ENCODE measurements at regions not wholly inside any gene's neighbourhood (a gene's known extent, or its start where the extent isn't known, plus 50 kb on each side); places are given as distances from the start of the nearest gene placed in this dataset.
"Not testable (repeated sequence)": the region's sequence is repeated elsewhere in the genome, so short reads cannot be mapped to it uniquely, and the experiment has no call there.

GRCh38 chr15:20191508-20192125 is 350.0 kb downstream of the GOLGA6L6 start:
- H3K36me3 Mint-ChIP-seq (ENCODE audit: insufficient read depth in 2 of 2); H3K9me3 Mint-ChIP-seq; H3K27me3 Mint-ChIP-seq (ENCODE audit: low read depth); H3K4me3 Mint-ChIP-seq; H3K4me1 Mint-ChIP-seq (ENCODE audit: low read depth); H3K27ac Mint-ChIP-seq; DNase-seq; ATAC-seq (replicated peaks in 1 of 2): not testable (repeated sequence)

GRCh38 chr15:20188611-20189010 is 353.0 kb downstream of the GOLGA6L6 start:
- not testable (repeated sequence) for H3K36me3 Mint-ChIP-seq (ENCODE audit: insufficient read depth in 2 of 2); ATAC-seq (replicated peaks in 1 of 2); H3K4me1 Mint-ChIP-seq (ENCODE audit: low read depth); DNase-seq; H3K27ac Mint-ChIP-seq; H3K27me3 Mint-ChIP-seq (ENCODE audit: low read depth); H3K4me3 Mint-ChIP-seq; H3K9me3 Mint-ChIP-seq

- H3K4me1 Mint-ChIP-seq (ENCODE audit: low read depth); H3K36me3 Mint-ChIP-seq (ENCODE audit: insufficient read depth in 2 of 2); H3K9me3 Mint-ChIP-seq; DNase-seq; H3K27ac Mint-ChIP-seq; ATAC-seq (replicated peaks in 1 of 2); H3K27me3 Mint-ChIP-seq (ENCODE audit: low read depth); H3K4me3 Mint-ChIP-seq: not testable (repeated sequence)
These were observed 353.9 kb downstream of the GOLGA6L6 start for GRCh38 chr15:20187370-20188355.

DNA sequence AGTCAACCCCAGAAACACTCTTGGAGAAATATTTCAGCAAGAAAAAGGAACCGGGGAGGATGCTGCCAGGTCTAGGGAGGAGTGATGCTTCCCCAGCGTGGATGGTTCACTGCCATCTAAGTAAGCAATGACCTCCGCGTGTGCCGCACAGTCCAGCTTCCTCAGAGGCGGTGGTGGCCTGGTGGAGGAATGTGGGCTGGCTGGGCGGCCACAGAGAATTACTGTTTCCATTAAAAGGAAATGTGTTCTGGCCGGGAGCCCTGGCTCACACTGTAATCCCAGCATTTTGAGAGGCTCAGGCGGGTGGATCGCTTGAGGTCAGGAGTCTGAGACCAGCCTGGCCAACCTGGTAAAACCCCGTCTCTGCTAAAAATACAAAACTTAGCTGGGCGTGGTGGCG is 356.7 kb downstream of the GOLGA6L6 start:
- H3K27me3 Mint-ChIP-seq (ENCODE audit: low read depth); H3K27ac Mint-ChIP-seq; H3K4me1 Mint-ChIP-seq (ENCODE audit: low read depth); ATAC-seq (replicated peaks in 1 of 2); DNase-seq; H3K4me3 Mint-ChIP-seq; H3K36me3 Mint-ChIP-seq (ENCODE audit: insufficient read depth in 2 of 2); H3K9me3 Mint-ChIP-seq: not testable (repeated sequence)

DNA sequence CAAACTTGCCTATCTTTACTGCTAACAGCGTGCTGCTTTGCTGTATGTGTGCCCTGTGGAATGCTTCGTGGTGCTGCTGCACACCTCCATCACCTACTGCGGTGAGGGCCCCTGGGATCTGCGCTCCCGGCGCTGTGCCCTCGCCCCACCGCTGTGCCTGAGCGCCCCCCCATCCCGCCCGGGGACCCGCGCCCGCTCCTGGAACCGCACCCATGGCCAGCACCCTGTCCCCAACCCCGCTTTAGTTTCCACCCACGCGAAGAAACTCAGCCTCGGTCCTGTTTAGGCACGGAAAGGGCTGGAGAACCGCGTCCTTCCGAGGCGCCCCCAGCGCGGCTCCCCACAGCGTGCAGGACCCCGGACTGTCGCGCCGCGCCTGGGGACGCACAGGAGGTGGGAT is 373.4 kb downstream of the GOLGA6L6 start:
- not testable (repeated sequence) for H3K4me3 Mint-ChIP-seq; ATAC-seq (replicated peaks in 1 of 2); H3K27ac Mint-ChIP-seq; DNase-seq; H3K9me3 Mint-ChIP-seq; H3K36me3 Mint-ChIP-seq (ENCODE audit: insufficient read depth in 2 of 2); H3K4me1 Mint-ChIP-seq (ENCODE audit: low read depth); H3K27me3 Mint-ChIP-seq (ENCODE audit: low read depth)

GRCh38 chr15:20153528-20153927 is 388.1 kb downstream of the GOLGA6L6 start:
- not testable (repeated sequence) for H3K9me3 Mint-ChIP-seq; H3K4me3 Mint-ChIP-seq; H3K27me3 Mint-ChIP-seq (ENCODE audit: low read depth); ATAC-seq (replicated peaks in 1 of 2); H3K36me3 Mint-ChIP-seq (ENCODE audit: insufficient read depth in 2 of 2); H3K4me1 Mint-ChIP-seq (ENCODE audit: low read depth); DNase-seq; H3K27ac Mint-ChIP-seq

DNA sequence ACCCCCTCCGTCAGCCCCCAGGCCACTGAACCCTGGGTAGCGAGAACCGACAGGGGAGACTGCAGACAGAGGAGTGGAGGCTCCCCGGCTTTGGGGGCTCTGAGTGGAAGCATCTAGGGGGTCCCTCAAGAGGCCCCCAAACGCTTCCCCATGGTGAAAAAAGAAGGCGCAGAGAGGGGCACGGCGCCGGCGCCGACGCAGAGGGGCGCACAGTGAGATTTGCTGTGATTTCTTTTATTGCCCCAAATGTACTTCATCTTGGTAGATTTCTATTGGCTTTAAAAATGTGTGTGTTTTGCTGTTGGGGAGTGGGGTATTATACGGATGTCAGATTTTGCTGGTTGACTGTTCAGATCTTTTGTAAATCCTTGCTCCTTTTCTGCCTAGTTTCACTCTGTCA is 392.9 kb downstream of the GOLGA6L6 start:
- H3K36me3 Mint-ChIP-seq (ENCODE audit: insufficient read depth in 2 of 2); H3K27ac Mint-ChIP-seq; DNase-seq; H3K27me3 Mint-ChIP-seq (ENCODE audit: low read depth); H3K4me1 Mint-ChIP-seq (ENCODE audit: low read depth); H3K4me3 Mint-ChIP-seq; H3K9me3 Mint-ChIP-seq; ATAC-seq (replicated peaks in 1 of 2): not testable (repeated sequence)

- not testable (repeated sequence) for H3K9me3 Mint-ChIP-seq; H3K4me3 Mint-ChIP-seq; H3K4me1 Mint-ChIP-seq (ENCODE audit: low read depth); H3K27ac Mint-ChIP-seq; DNase-seq; H3K27me3 Mint-ChIP-seq (ENCODE audit: low read depth); ATAC-seq (replicated peaks in 1 of 2); H3K36me3 Mint-ChIP-seq (ENCODE audit: insufficient read depth in 2 of 2)
These were observed 393.6 kb downstream of the GOLGA6L6 start for GRCh38 chr15:20148008-20148407.

- not testable (repeated sequence) for DNase-seq; H3K4me3 Mint-ChIP-seq; H3K36me3 Mint-ChIP-seq (ENCODE audit: insufficient read depth in 2 of 2); H3K4me1 Mint-ChIP-seq (ENCODE audit: low read depth); H3K27me3 Mint-ChIP-seq (ENCODE audit: low read depth); H3K9me3 Mint-ChIP-seq; ATAC-seq (replicated peaks in 1 of 2); H3K27ac Mint-ChIP-seq
These were observed 397.1 kb downstream of the GOLGA6L6 start for GRCh38 chr15:20144333-20145036.

- not testable (repeated sequence) for H3K4me1 Mint-ChIP-seq (ENCODE audit: low read depth); ATAC-seq (replicated peaks in 1 of 2); DNase-seq
These were observed 398.7 kb downstream of the GOLGA6L6 start for GRCh38 chr15:20142906-20143305.

DNA sequence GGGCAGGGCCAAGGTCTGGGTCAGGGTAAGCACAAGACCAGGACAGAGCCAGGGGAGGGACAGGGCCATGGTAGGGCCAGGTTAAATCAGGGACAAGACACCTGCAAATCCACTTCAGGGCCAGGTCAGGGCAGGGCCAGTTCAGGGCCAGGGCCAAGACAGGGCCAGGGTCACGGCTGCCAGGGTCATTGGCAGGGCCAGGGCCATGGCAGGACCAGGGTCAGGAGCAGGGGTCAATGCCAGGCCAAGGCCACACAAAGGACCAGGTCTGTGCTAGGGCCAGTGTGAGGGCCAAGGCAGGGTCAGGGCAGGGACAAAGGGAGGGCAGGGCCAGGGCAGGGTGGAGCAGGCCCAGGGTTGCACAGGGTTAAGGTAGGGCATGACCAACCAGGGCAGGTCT is 399.2 kb downstream of the GOLGA6L6 start:
- not testable (repeated sequence) for H3K36me3 Mint-ChIP-seq (ENCODE audit: insufficient read depth in 2 of 2); ATAC-seq (replicated peaks in 1 of 2); H3K9me3 Mint-ChIP-seq; H3K27ac Mint-ChIP-seq; H3K4me3 Mint-ChIP-seq; DNase-seq; H3K27me3 Mint-ChIP-seq (ENCODE audit: low read depth); H3K4me1 Mint-ChIP-seq (ENCODE audit: low read depth)

More at GRCh38 chr15:20142906-20143305, 398.7 kb downstream of the GOLGA6L6 start:
- not testable (repeated sequence) for H3K27me3 Mint-ChIP-seq (ENCODE audit: low read depth); H3K4me3 Mint-ChIP-seq; H3K36me3 Mint-ChIP-seq (ENCODE audit: insufficient read depth in 2 of 2); H3K27ac Mint-ChIP-seq; H3K9me3 Mint-ChIP-seq

DNA sequence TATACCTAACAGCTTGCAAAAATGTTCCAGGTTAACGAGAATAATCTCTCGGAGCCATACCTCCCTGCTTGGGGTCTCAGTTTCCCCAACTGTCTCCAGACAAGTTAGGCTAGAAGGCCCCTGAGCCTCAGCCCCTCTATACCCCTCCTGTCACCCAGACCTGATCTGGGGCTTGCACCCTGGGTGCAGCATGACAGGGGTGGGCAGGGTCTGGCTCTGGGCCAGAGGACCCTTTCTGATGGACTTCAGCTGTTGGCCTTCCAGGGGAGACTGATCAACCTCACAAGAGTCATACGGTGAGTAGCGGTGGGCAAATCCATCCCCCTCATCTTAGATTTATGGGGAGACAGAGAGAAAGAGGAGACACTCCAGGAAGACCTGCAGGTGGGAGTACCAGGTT is 416.9 kb downstream of the GOLGA6L6 start:
- H3K27ac Mint-ChIP-seq; H3K4me3 Mint-ChIP-seq; H3K36me3 Mint-ChIP-seq (ENCODE audit: insufficient read depth in 2 of 2); ATAC-seq (replicated peaks in 1 of 2); H3K27me3 Mint-ChIP-seq (ENCODE audit: low read depth); DNase-seq; H3K9me3 Mint-ChIP-seq; H3K4me1 Mint-ChIP-seq (ENCODE audit: low read depth): not testable (repeated sequence)

DNA sequence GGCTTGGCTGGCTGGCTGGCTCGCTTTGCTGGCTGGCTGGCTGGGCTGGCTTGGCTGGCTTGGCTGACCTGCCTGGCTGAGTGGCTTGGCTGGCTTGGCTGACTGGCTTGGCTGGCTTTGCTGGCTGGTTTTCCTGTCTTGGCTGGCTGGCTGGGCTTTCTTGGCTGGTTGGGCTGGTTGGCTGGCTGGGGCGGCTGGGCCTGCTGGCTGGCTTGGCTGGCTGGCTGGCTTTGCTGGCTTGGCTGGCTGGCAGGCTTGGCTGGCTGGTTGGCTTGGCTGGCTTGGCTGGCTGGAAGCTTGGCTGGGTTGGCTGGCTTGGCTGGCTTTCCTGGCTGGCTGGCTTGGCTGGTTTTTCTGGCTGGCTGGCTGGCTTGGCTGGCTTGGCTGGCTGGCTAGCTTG is 435.6 kb downstream of the GOLGA6L6 start:
- H3K27me3 Mint-ChIP-seq (ENCODE audit: low read depth), result no peaks in the 10 kb centered on the region
- no peak for DNase-seq
- H3K9me3 Mint-ChIP-seq, result no peaks in the 10 kb centered on the region
- no peaks in the 10 kb centered on the region for H3K36me3 Mint-ChIP-seq (ENCODE audit: insufficient read depth in 2 of 2)
- H3K4me1 Mint-ChIP-seq (ENCODE audit: low read depth), result no peaks in the 10 kb centered on the region
- H3K27ac Mint-ChIP-seq, result no peak overlapping the region
- no peak for ATAC-seq (replicated peaks in 1 of 2)
- no peak overlapping the region for H3K4me3 Mint-ChIP-seq

Data from activated T-cell treated with anti-CD3 and anti-CD28 coated beads, Interleukin-2, amount 50 U/mL, for 72 hours (primary cell).